Middle frontal gyrus (tissue), 1 donor: ENCODE measurements at regions not wholly inside any gene's neighbourhood (a gene's known extent, or its start where the extent isn't known, plus 50 kb on each side); places are given as distances from the start of the nearest gene placed in this dataset.

Source experiments
- DNase-seq: peaks from one replicate; pipeline ENCODE4 v3.0.0-alpha.2; 2015; ENCODE audit warnings: low spot score; ENCODE audit errors: extremely low spot score

- DNase-seq, result no peak
Observed at GRCh38 chr2:6652251-6652650, 213.5 kb downstream of the CMPK2 start.

GRCh38 chr2:6653281-6653750 is 212.4 kb downstream of the CMPK2 start:
- no peak for DNase-seq

GRCh38 chr2:6654279-6654678 is 211.4 kb downstream of the CMPK2 start:
- DNase-seq, result no peak

GRCh38 chr2:6656633-6657032 is 209.1 kb downstream of the CMPK2 start:
- no peak for DNase-seq

- no peak for DNase-seq
Observed at GRCh38 chr2:6657136-6657535, 208.6 kb downstream of the CMPK2 start.

- DNase-seq, result no peak
Observed at GRCh38 chr2:6657855-6658254, 207.9 kb downstream of the CMPK2 start.

GRCh38 chr2:6664332-6665061 is 201.2 kb downstream of the CMPK2 start:
- DNase-seq, result no peak

- DNase-seq, result no peak
Observed at GRCh38 chr2:6665093-6666045, 200.3 kb downstream of the CMPK2 start.

- DNase-seq, result no peak
Observed at GRCh38 chr2:6667326-6667725, 198.4 kb downstream of the CMPK2 start.

GRCh38 chr2:6671913-6672312 is 193.8 kb downstream of the CMPK2 start:
- DNase-seq, result no peak

- DNase-seq, result no peak
Observed at GRCh38 chr2:6674381-6674780, 191.3 kb downstream of the CMPK2 start.

- no peak for DNase-seq
Observed at GRCh38 chr2:6675791-6676190, 189.9 kb downstream of the CMPK2 start.

- no peak for DNase-seq
Observed at GRCh38 chr2:6676241-6676640, 189.5 kb downstream of the CMPK2 start.

GRCh38 chr2:6676776-6677175 is 188.9 kb downstream of the CMPK2 start:
- DNase-seq, result no peak

- DNase-seq, result no peak
Observed at GRCh38 chr2:6679471-6679870, 186.2 kb downstream of the CMPK2 start.

GRCh38 chr2:6683516-6683915 is 182.2 kb downstream of the CMPK2 start:
- no peak for DNase-seq

GRCh38 chr2:6685447-6685846 is 180.3 kb downstream of the CMPK2 start:
- DNase-seq, result no peak

GRCh38 chr2:6692056-6692455 is 173.7 kb downstream of the CMPK2 start:
- no peak for DNase-seq

GRCh38 chr2:6692819-6693218 is 172.9 kb downstream of the CMPK2 start:
- DNase-seq, result no peak

GRCh38 chr2:6694555-6694954 is 171.2 kb downstream of the CMPK2 start:
- no peak for DNase-seq

- DNase-seq, result no peak
Observed at GRCh38 chr2:6700335-6700734, 165.4 kb downstream of the CMPK2 start.

- DNase-seq, result no peak
Observed at GRCh38 chr2:6704077-6704476, 161.6 kb downstream of the CMPK2 start.
